HUES64 (cell line): ENCODE measurements at regions not wholly inside any gene's neighbourhood (a gene's known extent, or its start where the extent isn't known, plus 50 kb on each side); places are given as distances from the start of the nearest gene placed in this dataset.

ENCODE experiments used
- H3K27ac ChIP-seq: 2 replicates; pipeline ENCODE4 v1.7.0; 2013; ENCODE audit warnings: low read depth, low read length, inconsistent platforms
- H3K27me3 ChIP-seq: 2 replicates; pipeline ENCODE4 v1.6.1; 2013; ENCODE audit warnings: mild to moderate bottlenecking, low read length; ENCODE audit not compliant: insufficient read depth
- H3K36me3 ChIP-seq: 2 replicates; pipeline ENCODE4 v1.6.1; 2013; ENCODE audit warnings: mild to moderate bottlenecking, low read length; ENCODE audit not compliant: insufficient read depth
- H3K4me1 ChIP-seq: 2 replicates; pipeline ENCODE4 v1.6.1; 2013; ENCODE audit warnings: mild to moderate bottlenecking, low read length, moderate library complexity; ENCODE audit not compliant: insufficient read depth
- H3K4me3 ChIP-seq: 2 replicates; pipeline ENCODE4 v1.5.1; 2013; ENCODE audit warnings: mild to moderate bottlenecking, low read length, moderate library complexity
- H3K9ac ChIP-seq: 2 replicates; pipeline ENCODE4 v1.6.1; 2013; ENCODE audit warnings: mild to moderate bottlenecking, low read depth, low read length
- H3K9me3 ChIP-seq: 2 replicates; pipeline ENCODE4 v1.6.1; 2013; ENCODE audit warnings: low read depth, low read length; ENCODE audit not compliant: insufficient read depth
- WGBS: fragments of 150-250, 120-280 bp; methylation state at CpG from one replicate; pipeline ENCODE4 v1.1.7; 2013; ENCODE audit warnings: missing lambda C conversion rate; 5-methylcytosine and 5-hydroxymethylcytosine counted together

- Histone ChIP-seq H3K4me3 (no peak overlapping the region), H3K27me3 (no peaks in the 10 kb centered on the region), H3K4me1 (no peaks in the 10 kb centered on the region), H3K9ac (no peak overlapping the region), H3K9me3 (no peaks in the 10 kb centered on the region), H3K27ac (no peak overlapping the region), H3K36me3 (no peaks in the 10 kb centered on the region)
Measured at GRCh38 chrX:42619068-42619467, 158.9 kb downstream of the PPP1R2C start.

- H3K36me3 ChIP-seq, result no peaks in the 10 kb centered on the region
- H3K27ac ChIP-seq, result no peak overlapping the region
- H3K27me3 ChIP-seq, result no peaks in the 10 kb centered on the region
- no peak overlapping the region for H3K4me3 ChIP-seq
- H3K9ac ChIP-seq, result no peak overlapping the region
- no peaks in the 10 kb centered on the region for H3K9me3 ChIP-seq
- WGBS, result 90% methylated on average over 2 of the region's 2 CpGs
- no peaks in the 10 kb centered on the region for H3K4me1 ChIP-seq
Measured at GRCh38 chrX:42616981-42617380, 161.0 kb downstream of the PPP1R2C start.

DNA sequence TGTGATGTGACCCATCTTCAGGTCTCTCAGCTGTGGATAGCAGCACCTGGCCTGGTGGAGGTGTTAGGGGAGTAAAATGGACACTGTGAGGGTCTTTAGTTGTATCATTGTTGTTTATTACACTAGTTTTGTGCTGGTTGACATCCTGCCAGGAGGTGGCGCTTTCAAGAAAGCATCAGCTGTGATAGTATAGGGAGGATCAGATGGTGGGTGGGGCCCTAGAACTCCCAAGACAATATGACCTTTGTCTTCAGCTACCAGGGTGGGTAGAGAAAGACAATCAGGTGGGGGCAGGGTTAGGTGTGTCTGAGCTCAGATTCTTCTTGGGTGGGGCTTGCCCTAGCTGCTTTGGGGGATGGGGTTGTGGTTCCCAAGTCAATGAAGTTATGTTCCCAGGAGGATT lies 162.8 kb downstream of the PPP1R2C start:
- 79% methylated on average over 1 of the region's 1 CpG for WGBS
- Histone ChIP-seq H3K27ac (peak overlapping the region; percentile 35; the same call in 1 of the 2 replicates), H3K9me3 (no peaks in the 10 kb centered on the region), H3K27me3 (no peaks in the 10 kb centered on the region), H3K4me1 (no peaks in the 10 kb centered on the region), H3K9ac (no peak overlapping the region), H3K4me3 (no peak overlapping the region), H3K36me3 (no peaks in the 10 kb centered on the region)

GRCh38 chrX:42606591-42606990 lies 171.4 kb downstream of the PPP1R2C start:
- H3K4me3 ChIP-seq, result no peak overlapping the region
- no peak overlapping the region for H3K27ac ChIP-seq
- H3K9me3 ChIP-seq, result no peaks in the 10 kb centered on the region
- H3K4me1 ChIP-seq, result no peaks in the 10 kb centered on the region
- H3K27me3 ChIP-seq, result no peaks in the 10 kb centered on the region
- 88% methylated on average over 4 of the region's 4 CpGs for WGBS
- H3K9ac ChIP-seq, result no peak overlapping the region
- H3K36me3 ChIP-seq, result no peaks in the 10 kb centered on the region

DNA sequence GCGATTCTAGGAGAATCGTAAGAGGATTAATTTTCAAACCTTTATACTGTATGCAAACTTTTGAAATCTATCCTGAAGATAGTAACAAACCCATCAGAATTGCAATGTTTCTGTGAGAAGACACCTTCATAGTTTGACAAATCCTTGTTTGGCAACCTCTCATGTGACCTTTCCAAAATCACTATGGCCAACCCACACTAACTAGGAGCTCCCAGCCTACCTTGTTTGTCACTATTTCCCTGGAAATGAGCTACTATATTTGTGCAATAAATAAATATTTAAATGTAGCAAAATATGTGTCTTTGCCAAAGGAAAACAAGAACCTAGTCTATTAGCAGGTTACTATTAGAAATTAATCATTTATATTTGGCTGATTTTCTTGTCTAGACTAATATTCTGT lies 173.7 kb downstream of the PPP1R2C start:
- H3K9me3 ChIP-seq, result no peaks in the 10 kb centered on the region
- no peaks in the 10 kb centered on the region for H3K4me1 ChIP-seq
- H3K27me3 ChIP-seq, result no peaks in the 10 kb centered on the region
- H3K9ac ChIP-seq, result no peak overlapping the region
- no peaks in the 10 kb centered on the region for H3K36me3 ChIP-seq
- H3K4me3 ChIP-seq, result no peak overlapping the region
- 85% methylated on average over 2 of the region's 2 CpGs for WGBS
- H3K27ac ChIP-seq, result no peak overlapping the region

DNA sequence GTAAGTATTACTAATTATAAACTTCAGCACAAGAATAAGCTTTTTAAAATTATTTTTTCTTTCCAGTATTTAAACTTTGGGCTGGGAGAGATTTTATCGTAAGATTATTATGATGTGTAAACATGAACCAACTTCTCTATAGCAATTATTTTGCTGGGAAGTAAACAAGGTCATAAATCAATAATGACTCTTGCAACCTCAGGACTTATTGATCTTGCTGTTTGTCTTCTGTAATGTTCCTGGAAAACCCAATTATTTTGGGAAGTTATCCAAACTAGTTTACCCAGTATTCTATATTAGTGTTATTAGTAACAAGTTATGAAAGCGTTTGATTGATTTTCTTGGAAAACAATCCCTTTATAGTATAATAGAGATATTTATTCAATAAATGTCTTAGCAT lies 174.9 kb downstream of the PPP1R2C start:
- Histone ChIP-seq H3K27me3 (no peaks in the 10 kb centered on the region), H3K9ac (no peak overlapping the region), H3K36me3 (no peaks in the 10 kb centered on the region), H3K9me3 (no peaks in the 10 kb centered on the region), H3K4me3 (no peak overlapping the region), H3K27ac (no peak overlapping the region), H3K4me1 (no peaks in the 10 kb centered on the region)
- WGBS, result no CpG with 5 or more reads among the region's 2 CpGs

DNA sequence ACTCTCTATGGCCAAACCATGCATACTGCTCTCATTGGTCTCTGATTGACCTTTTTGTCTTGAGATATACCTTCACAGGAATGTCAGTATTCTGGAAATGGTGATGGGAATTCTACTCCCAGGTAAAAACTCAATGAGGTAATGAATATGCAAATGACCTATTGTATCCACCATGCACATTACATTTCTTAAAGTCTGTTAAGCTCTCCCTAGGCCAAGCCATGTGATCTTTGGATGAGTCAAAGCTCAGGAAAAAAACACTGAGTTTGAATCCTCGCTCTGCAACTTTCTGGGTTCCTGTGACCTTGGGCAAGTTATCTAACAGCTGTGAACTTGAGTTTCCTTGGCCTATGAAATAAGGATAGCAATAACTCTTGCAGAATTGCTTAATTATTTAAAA lies 175.4 kb downstream of the PPP1R2C start:
- H3K9me3 ChIP-seq, result no peaks in the 10 kb centered on the region
- H3K36me3 ChIP-seq, result no peaks in the 10 kb centered on the region
- 95% methylated on average over 1 of the region's 1 CpG for WGBS
- no peaks in the 10 kb centered on the region for H3K27me3 ChIP-seq
- H3K27ac ChIP-seq, result no peak overlapping the region
- no peak overlapping the region for H3K9ac ChIP-seq
- H3K4me1 ChIP-seq, result no peaks in the 10 kb centered on the region
- H3K4me3 ChIP-seq, result no peak overlapping the region

DNA sequence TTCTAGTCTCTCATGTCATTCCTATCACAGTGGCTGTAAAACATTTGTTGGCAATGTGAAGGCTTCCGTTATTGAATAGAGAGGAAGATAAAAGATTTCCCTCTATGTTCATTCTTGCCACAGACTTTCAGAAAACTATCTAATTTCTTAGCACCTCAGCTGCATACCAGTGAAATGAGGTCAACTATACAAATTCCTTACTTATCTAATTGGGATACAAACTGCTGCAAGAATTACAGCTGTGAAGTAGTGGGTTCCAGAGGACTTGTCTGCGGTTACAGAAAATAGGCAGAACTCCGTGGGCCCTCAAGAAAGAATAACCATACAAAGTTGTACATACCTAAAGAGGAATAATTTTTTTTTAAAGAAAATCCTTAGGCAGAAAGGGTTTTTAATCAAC lies 175.8 kb downstream of the PPP1R2C start:
- Histone ChIP-seq H3K27ac (no peak overlapping the region), H3K4me1 (no peaks in the 10 kb centered on the region), H3K27me3 (no peaks in the 10 kb centered on the region), H3K4me3 (no peak overlapping the region), H3K36me3 (no peaks in the 10 kb centered on the region), H3K9ac (no peak overlapping the region), H3K9me3 (no peaks in the 10 kb centered on the region)
- WGBS, result no CpG with 5 or more reads among the region's 3 CpGs

- Histone ChIP-seq H3K4me3 (no peak overlapping the region), H3K4me1 (no peaks in the 10 kb centered on the region), H3K9me3 (no peaks in the 10 kb centered on the region), H3K27me3 (no peaks in the 10 kb centered on the region), H3K36me3 (no peaks in the 10 kb centered on the region), H3K9ac (no peak overlapping the region), H3K27ac (no peak overlapping the region)
- 100% methylated on average over 3 of the region's 4 CpGs for whole genome bisulfite sequencing
Measured at GRCh38 chrX:42597481-42597880, 180.5 kb downstream of the PPP1R2C start.

DNA sequence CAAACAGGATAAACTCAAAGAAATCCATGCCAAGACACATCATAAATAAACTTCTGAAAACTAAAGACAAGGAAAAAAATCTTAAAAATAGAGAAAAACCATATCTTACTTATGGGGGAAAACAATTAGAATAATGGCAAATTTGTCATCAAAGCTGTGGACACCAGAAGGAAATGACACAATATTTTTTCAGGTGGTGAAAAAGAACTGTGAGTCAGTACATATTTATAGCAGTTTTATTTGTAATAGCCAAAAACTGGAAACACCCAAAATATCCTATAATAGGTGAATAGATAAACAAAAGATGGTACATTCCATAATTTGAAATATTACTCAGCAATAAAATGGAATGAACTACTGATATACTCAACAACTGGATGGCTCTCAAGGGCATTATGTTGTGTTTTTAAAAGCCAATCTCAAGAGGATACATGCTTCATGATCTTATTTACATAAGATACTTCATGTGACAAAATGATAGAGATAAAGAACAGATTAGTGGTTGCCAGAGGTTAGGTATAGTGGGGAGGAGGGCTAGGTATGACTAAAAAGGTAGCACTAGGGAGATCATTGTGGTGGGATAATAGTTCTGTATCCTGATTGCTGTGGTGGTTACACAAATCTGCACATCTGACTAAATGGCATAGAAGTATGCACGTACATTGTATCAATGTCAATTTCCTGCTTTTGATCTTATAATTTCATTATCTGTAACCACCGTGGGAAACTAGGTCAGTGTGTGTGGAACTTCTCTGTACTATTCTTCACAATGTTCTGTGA lies 191.9 kb downstream of the PPP1R2C start:
- no peak overlapping the region for H3K27ac ChIP-seq
- no peaks in the 10 kb centered on the region for H3K36me3 ChIP-seq
- no peak overlapping the region for H3K9ac ChIP-seq
- H3K9me3 ChIP-seq, result peaks cover 8% of the 10 kb centered on the region
- H3K4me1 ChIP-seq, result no peaks in the 10 kb centered on the region
- no peak overlapping the region for H3K4me3 ChIP-seq
- H3K27me3 ChIP-seq, result no peaks in the 10 kb centered on the region
- WGBS, result 92% methylated on average over 2 of the region's 2 CpGs

DNA sequence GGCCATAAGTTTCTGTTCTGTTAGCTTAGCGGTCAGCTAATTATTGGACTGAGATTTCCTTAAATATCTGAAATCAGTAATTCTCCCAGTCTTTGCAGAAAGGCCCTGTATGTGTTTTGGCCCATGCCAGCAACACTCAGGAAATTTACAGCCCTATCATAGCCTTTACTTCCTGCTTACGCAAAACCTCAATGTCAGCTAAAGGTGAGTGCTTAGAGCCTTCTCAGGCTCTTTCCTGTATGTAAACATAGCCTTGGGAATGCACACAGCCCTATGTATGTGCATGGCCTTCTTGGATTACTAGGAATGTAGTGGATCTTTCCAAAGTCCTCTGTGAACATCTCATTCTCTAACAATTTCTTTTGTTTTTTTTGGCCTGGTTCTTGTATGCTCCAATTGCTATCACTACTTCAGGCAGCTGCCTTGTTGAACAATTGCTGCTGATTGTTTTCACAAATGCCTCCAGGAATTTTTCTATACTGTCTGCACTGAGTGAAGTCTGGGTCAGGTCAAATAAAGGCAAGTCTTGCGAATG lies 200.0 kb downstream of the PPP1R2C start:
- Histone ChIP-seq H3K9ac (no peak overlapping the region), H3K4me1 (no peaks in the 10 kb centered on the region), H3K27ac (no peak overlapping the region), H3K4me3 (no peak overlapping the region), H3K9me3 (no peaks in the 10 kb centered on the region), H3K27me3 (no peaks in the 10 kb centered on the region), H3K36me3 (no peaks in the 10 kb centered on the region)
- 88% methylated on average over 2 of the region's 3 CpGs for WGBS

DNA sequence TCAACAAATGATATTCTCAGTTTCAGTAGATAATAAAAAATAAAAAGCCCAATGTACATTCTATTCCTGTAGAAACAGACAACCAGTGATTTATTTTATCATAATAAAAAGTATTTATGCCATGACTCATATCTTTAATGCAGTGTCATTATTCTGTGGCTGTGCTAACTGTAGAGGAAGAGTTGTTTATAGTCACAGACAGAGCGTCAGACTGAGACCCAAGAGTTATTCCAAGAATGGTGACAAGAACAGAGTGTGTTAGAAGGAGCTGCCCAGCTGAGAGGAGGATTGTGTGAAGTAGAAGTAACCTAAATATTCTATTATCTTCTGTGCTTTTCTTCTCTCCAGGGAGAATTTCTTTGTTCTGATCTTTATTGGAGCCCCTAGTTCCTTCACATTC lies 210.7 kb downstream of the PPP1R2C start:
- 91% methylated on average over 1 of the region's 1 CpG for WGBS

More for the DNA sequence above, 210.7 kb downstream of the PPP1R2C start:
- H3K27me3 ChIP-seq, result no peaks in the 10 kb centered on the region
- H3K36me3 ChIP-seq, result no peaks in the 10 kb centered on the region
- no peaks in the 10 kb centered on the region for H3K4me1 ChIP-seq
- no peak overlapping the region for H3K4me3 ChIP-seq
- no peak overlapping the region for H3K27ac ChIP-seq
- no peak overlapping the region for H3K9ac ChIP-seq
- no peaks in the 10 kb centered on the region for H3K9me3 ChIP-seq
